ENCODE measurements at regions not wholly inside any gene's neighbourhood (a gene's known extent, or its start where the extent isn't known, plus 50 kb on each side); places are given as distances from the start of the nearest gene placed in this dataset.

DNA sequence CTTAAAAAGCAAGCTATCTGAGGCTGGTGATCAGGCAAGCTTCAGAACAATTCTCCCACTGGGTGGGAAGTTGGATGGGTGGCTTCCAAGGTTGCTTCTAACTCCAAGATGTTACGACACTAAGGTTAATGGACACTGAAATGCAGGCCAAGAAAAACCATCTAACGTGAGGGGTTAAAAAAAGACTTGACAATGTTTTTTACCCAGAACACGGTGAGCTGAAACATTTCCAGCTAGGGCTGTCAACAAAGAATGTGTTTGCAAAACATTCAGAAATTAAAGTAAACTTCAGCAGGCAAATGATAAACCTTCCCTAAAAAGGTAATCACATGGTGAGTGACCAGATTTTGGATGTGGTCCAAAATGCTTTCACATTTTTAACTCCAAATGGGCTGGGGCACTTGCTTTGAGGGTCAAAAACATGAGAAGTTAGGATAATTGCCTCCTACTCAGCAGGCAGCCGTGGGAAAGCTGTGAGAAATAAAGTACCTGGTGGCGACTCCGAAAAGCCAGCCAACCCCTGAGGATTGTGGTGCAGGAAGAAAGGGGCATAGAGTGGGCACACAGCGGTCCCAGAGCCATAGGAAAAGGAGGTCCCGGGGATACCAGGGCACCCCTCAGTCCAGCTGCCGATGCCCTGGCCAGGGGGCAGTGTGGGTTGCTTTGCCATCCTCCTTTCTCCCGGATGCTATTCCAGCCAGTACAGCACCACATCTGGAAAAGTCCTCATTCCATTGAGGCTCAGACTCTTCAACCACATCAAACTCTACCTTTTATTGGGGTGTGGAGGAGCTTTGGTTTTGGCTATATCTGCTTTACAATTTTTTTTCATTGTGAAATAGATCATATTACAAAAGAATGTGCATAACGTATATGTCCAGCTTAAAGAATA is 90.0 kb upstream of the ATL2 start:
- H3K79me2 ChIP-seq (ENCODE audit: insufficient read depth, low read length), result no peaks in the 10 kb centered on the region
- no peak overlapping the region for H2AFZ ChIP-seq (ENCODE audit: low read length)
- no peaks in the 10 kb centered on the region for H3K9me3 ChIP-seq (ENCODE audit: insufficient read depth, low read depth, low read length)
- H3K9ac ChIP-seq (ENCODE audit: low read depth, low read length, poor library complexity, severe bottlenecking), result no peak overlapping the region
- no peaks in the 10 kb centered on the region for H3K36me3 ChIP-seq (ENCODE audit: insufficient read depth, low read length)
- H4K20me1 ChIP-seq (ENCODE audit: insufficient read depth, low read length, poor library complexity, severe bottlenecking), result no peaks in the 10 kb centered on the region
- no peaks in the 10 kb centered on the region for H3K9me2 ChIP-seq (replicated peaks; ENCODE audit: low read depth, low read length)
- no peak overlapping the region for H3K4me3 ChIP-seq (ENCODE audit: low read length, poor library complexity, severe bottlenecking)
- no peaks in the 10 kb centered on the region for H3F3A ChIP-seq (ENCODE audit: low read depth)
- H3K4me2 ChIP-seq (ENCODE audit: low read depth, low read length, poor library complexity, severe bottlenecking), result no peak overlapping the region
- no peaks in the 10 kb centered on the region for H3K4me1 ChIP-seq (ENCODE audit: insufficient read depth, low read length, poor library complexity, severe bottlenecking)
- TF ChIP-seq, protein P1, sequence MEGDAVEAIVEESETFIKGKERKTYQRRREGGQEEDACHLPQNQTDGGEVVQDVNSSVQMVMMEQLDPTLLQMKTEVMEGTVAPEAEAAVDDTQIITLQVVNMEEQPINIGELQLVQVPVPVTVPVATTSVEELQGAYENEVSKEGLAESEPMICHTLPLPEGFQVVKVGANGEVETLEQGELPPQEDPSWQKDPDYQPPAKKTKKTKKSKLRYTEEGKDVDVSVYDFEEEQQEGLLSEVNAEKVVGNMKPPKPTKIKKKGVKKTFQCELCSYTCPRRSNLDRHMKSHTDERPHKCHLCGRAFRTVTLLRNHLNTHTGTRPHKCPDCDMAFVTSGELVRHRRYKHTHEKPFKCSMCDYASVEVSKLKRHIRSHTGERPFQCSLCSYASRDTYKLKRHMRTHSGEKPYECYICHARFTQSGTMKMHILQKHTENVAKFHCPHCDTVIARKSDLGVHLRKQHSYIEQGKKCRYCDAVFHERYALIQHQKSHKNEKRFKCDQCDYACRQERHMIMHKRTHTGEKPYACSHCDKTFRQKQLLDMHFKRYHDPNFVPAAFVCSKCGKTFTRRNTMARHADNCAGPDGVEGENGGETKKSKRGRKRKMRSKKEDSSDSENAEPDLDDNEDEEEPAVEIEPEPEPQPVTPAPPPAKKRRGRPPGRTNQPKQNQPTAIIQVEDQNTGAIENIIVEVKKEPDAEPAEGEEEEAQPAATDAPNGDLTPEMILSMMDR (conservative IDR thresholded peaks at IDR 0.05; ENCODE audit: low read length), result no peak
- TF ChIP-seq EZH2phosphoT487 (IDR thresholded peaks at IDR 0.05; ENCODE audit: borderline replicate concordance), result no peak
- no peaks in the 10 kb centered on the region for H3K27me3 ChIP-seq (ENCODE audit: insufficient read depth, low read length, poor library complexity, severe bottlenecking)

DNA sequence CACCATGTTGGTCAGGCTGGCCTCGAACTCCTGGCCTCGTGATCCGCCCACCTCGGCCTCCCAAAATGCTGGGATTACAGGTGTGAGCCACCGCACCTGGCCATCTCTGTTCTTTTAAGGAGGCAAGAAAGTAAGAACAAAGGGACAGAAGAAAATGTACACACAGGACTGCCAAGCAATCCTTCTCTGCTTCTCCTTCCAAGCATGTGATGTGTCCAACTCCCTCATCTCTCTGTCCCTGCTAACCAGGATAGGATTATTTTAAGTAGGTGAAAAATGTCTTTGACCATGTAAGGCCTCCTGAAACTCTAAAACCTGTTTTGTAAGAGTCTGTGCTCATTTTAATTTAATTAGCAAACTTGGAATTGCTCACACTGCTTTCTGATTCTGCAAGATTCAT is 89.3 kb upstream of the ATL2 start:
- Histone ChIP-seq H4K20me1 (ENCODE audit: insufficient read depth, low read length, poor library complexity, severe bottlenecking) (no peaks in the 10 kb centered on the region), H3K27me3 (ENCODE audit: insufficient read depth, low read length, poor library complexity, severe bottlenecking) (no peaks in the 10 kb centered on the region), H3F3A (ENCODE audit: low read depth) (no peaks in the 10 kb centered on the region), H3K4me2 (ENCODE audit: low read depth, low read length, poor library complexity, severe bottlenecking) (no peak overlapping the region), H3K36me3 (ENCODE audit: insufficient read depth, low read length) (no peaks in the 10 kb centered on the region), H3K9ac (ENCODE audit: low read depth, low read length, poor library complexity, severe bottlenecking) (no peak overlapping the region), H3K9me2 (replicated peaks; ENCODE audit: low read depth, low read length) (no peaks in the 10 kb centered on the region), H3K4me3 (ENCODE audit: low read length, poor library complexity, severe bottlenecking) (no peak overlapping the region), H3K79me2 (ENCODE audit: insufficient read depth, low read length) (no peaks in the 10 kb centered on the region), H2AFZ (ENCODE audit: low read length) (no peak overlapping the region), H3K9me3 (ENCODE audit: insufficient read depth, low read depth, low read length) (no peaks in the 10 kb centered on the region), H3K4me1 (ENCODE audit: insufficient read depth, low read length, poor library complexity, severe bottlenecking) (no peaks in the 10 kb centered on the region)
- TF ChIP-seq, protein P1 (conservative IDR thresholded peaks at IDR 0.05; ENCODE audit: low read length), result no peak
- TF ChIP-seq EZH2phosphoT487 (IDR thresholded peaks at IDR 0.05; ENCODE audit: borderline replicate concordance), result no peak

DNA sequence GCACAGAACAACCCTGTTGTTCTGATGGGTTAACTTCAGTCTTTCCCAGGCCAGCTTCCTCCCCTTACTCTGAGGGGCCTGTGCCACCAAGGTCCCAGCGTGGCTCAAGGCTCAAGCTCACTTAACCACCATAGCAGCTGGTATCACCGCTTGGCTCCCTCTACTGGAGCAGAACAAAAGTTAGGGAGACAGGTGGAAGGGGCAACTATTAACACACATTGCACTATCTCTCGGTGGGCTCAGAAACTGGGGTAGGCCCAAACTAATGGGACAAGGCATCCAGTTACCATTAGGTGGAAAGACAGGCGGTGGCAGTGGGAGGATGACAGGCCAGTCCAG is 88.7 kb upstream of the ATL2 start:
- no peak overlapping the region for H3K4me2 ChIP-seq (ENCODE audit: low read depth, low read length, poor library complexity, severe bottlenecking)
- no peaks in the 10 kb centered on the region for H3K4me1 ChIP-seq (ENCODE audit: insufficient read depth, low read length, poor library complexity, severe bottlenecking)
- no peak overlapping the region for H2AFZ ChIP-seq (ENCODE audit: low read length)

More for the DNA sequence above, 88.7 kb upstream of the ATL2 start:
- TF ChIP-seq EZH2phosphoT487 (IDR thresholded peaks at IDR 0.05; ENCODE audit: borderline replicate concordance), result no peak
- TF ChIP-seq, protein P1 (conservative IDR thresholded peaks at IDR 0.05; ENCODE audit: low read length), result peak; percentile 77
- H3K36me3 ChIP-seq (ENCODE audit: insufficient read depth, low read length), result no peaks in the 10 kb centered on the region
- H3K27me3 ChIP-seq (ENCODE audit: insufficient read depth, low read length, poor library complexity, severe bottlenecking), result no peaks in the 10 kb centered on the region
- H3K9me2 ChIP-seq (replicated peaks; ENCODE audit: low read depth, low read length), result no peaks in the 10 kb centered on the region
- H3K9me3 ChIP-seq (ENCODE audit: insufficient read depth, low read depth, low read length), result no peaks in the 10 kb centered on the region
- H3K4me3 ChIP-seq (ENCODE audit: low read length, poor library complexity, severe bottlenecking), result no peak overlapping the region
- H3K79me2 ChIP-seq (ENCODE audit: insufficient read depth, low read length), result no peaks in the 10 kb centered on the region
- no peak overlapping the region for H3K9ac ChIP-seq (ENCODE audit: low read depth, low read length, poor library complexity, severe bottlenecking)
- no peaks in the 10 kb centered on the region for H4K20me1 ChIP-seq (ENCODE audit: insufficient read depth, low read length, poor library complexity, severe bottlenecking)
- H3F3A ChIP-seq (ENCODE audit: low read depth), result no peaks in the 10 kb centered on the region
